B cell (primary cell): ENCODE measurements at regions not wholly inside any gene's neighbourhood (a gene's known extent, or its start where the extent isn't known, plus 50 kb on each side); places are given as distances from the start of the nearest gene placed in this dataset.

Experiments
- CTCF ChIP-seq: fragments of 200-600 bp; IDR thresholded peaks from one replicate; pipeline ENCODE4 v1.8.0; 2022; ENCODE audit warnings: antibody characterized with exemption, mild to moderate bottlenecking
- EZH2 ChIP-seq: IDR thresholded peaks from 2 replicates; pipeline ENCODE4 v1.6.1; 2012; ENCODE audit warnings: borderline replicate concordance, low read depth, mild to moderate bottlenecking, moderate library complexity, low read length; ENCODE audit not compliant: insufficient read depth, poor library complexity, severe bottlenecking

- no peak for TF ChIP-seq CTCF
- TF ChIP-seq EZH2, result no peak
Observed at GRCh38 chr2:23065210-23065609, 319.8 kb upstream of the KLHL29 start.
